ENCODE measurements at regions not wholly inside any gene's neighbourhood (a gene's known extent, or its start where the extent isn't known, plus 50 kb on each side); places are given as distances from the start of the nearest gene placed in this dataset.
A peak's percentile ranks its signal among the peaks of the same experiment; 100 is the strongest.
"Not testable (repeated sequence)": the region's sequence is repeated elsewhere in the genome, so short reads cannot be mapped to it uniquely, and the experiment has no call there.

DNA sequence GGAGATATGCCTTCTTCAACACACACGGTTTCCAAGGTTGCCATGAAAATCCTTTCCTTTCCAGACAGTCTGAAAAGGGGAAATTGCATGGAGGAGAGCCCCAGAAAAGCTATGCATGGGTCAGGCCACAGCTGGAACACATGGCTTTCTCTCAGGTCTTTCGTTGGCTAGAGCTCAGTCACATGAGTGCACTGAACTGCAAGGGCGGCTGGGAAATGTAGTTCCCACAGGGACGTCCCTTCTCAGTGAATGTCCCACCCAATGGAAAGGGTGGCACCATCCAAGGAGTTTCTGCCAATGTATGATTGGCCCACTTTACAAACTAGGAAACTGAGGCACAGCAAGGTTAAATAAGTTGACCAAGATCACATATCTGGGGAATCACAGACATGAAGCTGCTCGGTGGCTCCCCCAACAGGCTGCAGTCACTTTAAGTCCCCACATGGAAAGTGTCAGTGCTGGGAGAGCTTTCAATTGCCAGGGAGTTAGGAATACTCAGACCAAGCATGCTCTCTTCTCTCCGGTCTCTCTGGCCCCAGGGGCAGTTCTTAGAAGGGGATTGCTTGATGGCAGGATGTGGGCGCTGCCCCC, 571.3 kb downstream of the GLRX3 start:
- no peak overlapping the region for H3K27ac ChIP-seq (ENCODE audit: low read length)
- H3K27me3 ChIP-seq (ENCODE audit: control insufficient read depth, insufficient read depth), result no peaks in the 10 kb centered on the region
- 81% methylated on average over 7 of the region's 7 CpGs for WGBS
- no peak overlapping the region for H3K4me3 ChIP-seq (ENCODE audit: low read length)
- DNase-seq (no peak), ATAC-seq (no peak)
- no peaks in the 10 kb centered on the region for H3K4me1 ChIP-seq (ENCODE audit: control insufficient read depth, insufficient read depth, low read length)
- no peaks in the 10 kb centered on the region for H3K9me3 ChIP-seq (ENCODE audit: control insufficient read depth, low read length)
- intact Hi-C loops (cut with DNase I), result no loop called here

DNA sequence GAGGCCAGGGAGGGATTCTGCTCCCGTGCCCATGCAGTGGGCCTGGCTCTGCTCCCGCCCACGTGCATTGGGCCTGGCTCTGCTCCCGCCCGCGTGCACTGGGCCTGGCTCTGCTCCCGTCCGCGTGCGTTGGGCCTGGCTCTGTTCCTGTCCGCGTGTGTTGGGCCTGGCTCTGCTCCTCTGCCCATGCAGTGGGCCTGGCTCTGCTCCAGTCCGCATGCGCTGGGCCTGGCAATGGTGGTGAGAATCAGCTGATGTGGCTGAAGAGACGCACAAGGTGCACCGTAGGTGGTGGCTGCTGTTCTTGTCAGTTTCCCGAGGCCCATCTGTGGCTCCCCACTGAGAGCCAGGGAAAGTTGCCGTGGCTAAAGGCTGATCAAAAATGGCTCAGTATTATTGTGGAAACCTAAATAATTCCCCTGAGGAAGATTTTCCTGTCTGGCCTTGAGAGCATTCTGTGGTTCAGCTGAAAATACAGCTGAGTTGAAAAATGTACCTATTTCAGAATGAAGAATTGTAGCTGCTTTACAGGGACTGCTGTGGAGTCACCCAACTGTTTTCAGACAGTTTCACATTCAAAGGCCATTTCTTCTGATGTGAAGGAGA, 572.4 kb downstream of the GLRX3 start:
- no peaks in the 10 kb centered on the region for H3K4me1 ChIP-seq (ENCODE audit: control insufficient read depth, insufficient read depth, low read length)
- intact Hi-C loops (cut with DNase I), result no loop called here
- no peak overlapping the region for H3K4me3 ChIP-seq (ENCODE audit: low read length)
- no peak overlapping the region for H3K27ac ChIP-seq (ENCODE audit: low read length)
- H3K27me3 ChIP-seq (ENCODE audit: control insufficient read depth, insufficient read depth), result no peaks in the 10 kb centered on the region
- WGBS, result 82% methylated on average over 18 of the region's 18 CpGs
- no peaks in the 10 kb centered on the region for H3K9me3 ChIP-seq (ENCODE audit: control insufficient read depth, low read length)
- ATAC-seq (no peak), DNase-seq (no peak)

DNA sequence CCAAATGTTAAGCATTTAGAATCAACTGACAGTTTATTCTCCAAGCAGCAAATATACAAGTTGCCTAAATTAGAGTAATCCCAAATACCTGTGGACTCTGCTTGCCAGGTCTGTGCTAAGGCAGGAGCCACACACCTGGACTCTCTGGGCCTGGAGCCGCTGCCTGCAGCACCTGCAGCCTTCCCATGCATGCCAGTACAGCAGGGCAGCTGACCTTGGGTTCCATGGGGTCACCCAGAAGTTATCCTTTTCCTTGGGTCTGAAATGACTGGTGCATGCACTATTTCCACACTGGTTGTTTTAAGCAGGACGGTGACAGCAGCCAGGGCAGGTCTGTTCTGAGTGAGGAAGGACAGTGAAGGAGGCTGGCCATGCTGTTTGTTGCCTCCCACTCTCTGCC, 573.2 kb downstream of the GLRX3 start:
- no peak for ATAC-seq
- 62% methylated on average over 2 of the region's 2 CpGs for WGBS
- intact Hi-C loops (cut with DNase I), result no loop called here

DNA sequence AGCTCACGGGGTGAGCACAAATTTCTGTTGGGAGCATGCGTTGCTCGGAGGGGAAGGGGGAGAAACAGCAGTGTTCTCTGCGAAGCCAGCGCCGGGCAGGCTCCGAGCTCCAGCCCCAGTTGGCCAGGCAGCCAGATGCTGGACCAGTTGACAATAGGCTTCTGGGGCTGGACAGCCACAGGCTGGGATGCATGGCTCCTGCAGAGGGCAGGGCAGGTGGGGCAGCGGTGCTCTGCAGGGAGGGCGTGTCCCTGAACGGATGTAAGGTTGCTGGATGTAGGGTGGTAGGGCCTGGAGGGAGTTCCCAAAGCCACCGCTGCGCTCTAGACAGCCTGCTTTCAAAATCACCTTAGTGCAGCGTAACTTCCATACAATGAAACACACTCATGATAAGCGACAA, 574.9 kb downstream of the GLRX3 start:
- intact Hi-C loops (cut with DNase I), result no loop called here
- H3K4me1 ChIP-seq (ENCODE audit: control insufficient read depth, insufficient read depth, low read length), result no peaks in the 10 kb centered on the region

More for the DNA sequence above, 573.2 kb downstream of the GLRX3 start:
- no peaks in the 10 kb centered on the region for H3K4me1 ChIP-seq (ENCODE audit: control insufficient read depth, insufficient read depth, low read length)
- H3K9me3 ChIP-seq (ENCODE audit: control insufficient read depth, low read length), result no peaks in the 10 kb centered on the region
- H3K27me3 ChIP-seq (ENCODE audit: control insufficient read depth, insufficient read depth), result no peaks in the 10 kb centered on the region
- no peak for DNase-seq
- H3K4me3 ChIP-seq (ENCODE audit: low read length), result no peak overlapping the region
- no peak overlapping the region for H3K27ac ChIP-seq (ENCODE audit: low read length)

DNA sequence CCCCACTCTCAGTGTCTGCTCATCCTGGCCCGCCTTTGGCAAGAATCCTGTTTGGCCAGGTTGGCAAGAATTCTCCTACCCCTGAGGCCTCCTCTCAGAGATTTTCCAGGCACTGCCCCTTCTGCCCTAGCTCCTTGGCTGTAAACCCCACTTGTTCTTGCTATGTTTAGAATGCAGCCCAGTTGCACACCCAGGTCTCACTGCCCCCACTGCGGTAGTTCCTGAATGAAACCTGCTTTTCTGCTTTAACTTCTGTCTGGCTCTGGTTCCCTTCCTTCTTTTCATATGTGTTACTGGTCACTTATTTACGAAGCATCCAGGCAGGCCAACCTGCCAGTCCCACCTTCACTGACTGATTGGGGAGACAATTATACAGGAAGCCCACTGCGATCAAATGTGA, 576.9 kb downstream of the GLRX3 start:
- no peak overlapping the region for H3K27ac ChIP-seq (ENCODE audit: low read length)
- no peak overlapping the region for H3K4me3 ChIP-seq (ENCODE audit: low read length)
- no peaks in the 10 kb centered on the region for H3K27me3 ChIP-seq (ENCODE audit: control insufficient read depth, insufficient read depth)
- no peaks in the 10 kb centered on the region for H3K4me1 ChIP-seq (ENCODE audit: control insufficient read depth, insufficient read depth, low read length)
- intact Hi-C loops (cut with DNase I), result no loop called here
- no peak for ATAC-seq
- WGBS, result 79% methylated on average over 4 of the region's 4 CpGs
- no peaks in the 10 kb centered on the region for H3K9me3 ChIP-seq (ENCODE audit: control insufficient read depth, low read length)
- DNase-seq, result no peak

More for the DNA sequence above, 574.9 kb downstream of the GLRX3 start:
- Histone ChIP-seq H3K27ac (ENCODE audit: low read length) (no peak overlapping the region), H3K9me3 (ENCODE audit: control insufficient read depth, low read length) (no peaks in the 10 kb centered on the region), H3K27me3 (ENCODE audit: control insufficient read depth, insufficient read depth) (no peaks in the 10 kb centered on the region), H3K4me3 (ENCODE audit: low read length) (no peak overlapping the region)
- WGBS, result 78% methylated on average over 14 of the region's 14 CpGs
- ATAC-seq, result no peak
- no peak for DNase-seq

DNA sequence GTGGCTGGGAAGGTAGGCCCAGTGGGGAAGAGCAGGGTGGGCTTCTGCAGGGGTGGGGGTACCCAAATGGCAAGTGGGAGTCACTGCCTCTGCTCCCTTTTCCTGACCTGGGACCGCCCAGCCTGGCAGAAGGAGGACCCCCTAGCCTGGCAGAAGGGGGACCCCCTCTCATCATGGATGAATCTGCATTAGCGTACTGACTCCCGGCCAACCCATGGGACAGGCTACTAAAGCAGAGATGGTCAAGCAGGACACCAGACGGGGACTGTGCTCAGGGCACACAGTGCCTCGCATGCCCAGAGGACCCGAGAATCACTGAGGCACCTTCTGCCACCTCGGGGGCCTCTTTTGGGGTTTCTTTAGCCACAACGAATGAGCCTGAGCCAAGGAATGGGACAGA, 577.5 kb downstream of the GLRX3 start:
- WGBS, result 85% methylated on average over 8 of the region's 8 CpGs
- ATAC-seq, result no peak
- no peaks in the 10 kb centered on the region for H3K27me3 ChIP-seq (ENCODE audit: control insufficient read depth, insufficient read depth)

DNA sequence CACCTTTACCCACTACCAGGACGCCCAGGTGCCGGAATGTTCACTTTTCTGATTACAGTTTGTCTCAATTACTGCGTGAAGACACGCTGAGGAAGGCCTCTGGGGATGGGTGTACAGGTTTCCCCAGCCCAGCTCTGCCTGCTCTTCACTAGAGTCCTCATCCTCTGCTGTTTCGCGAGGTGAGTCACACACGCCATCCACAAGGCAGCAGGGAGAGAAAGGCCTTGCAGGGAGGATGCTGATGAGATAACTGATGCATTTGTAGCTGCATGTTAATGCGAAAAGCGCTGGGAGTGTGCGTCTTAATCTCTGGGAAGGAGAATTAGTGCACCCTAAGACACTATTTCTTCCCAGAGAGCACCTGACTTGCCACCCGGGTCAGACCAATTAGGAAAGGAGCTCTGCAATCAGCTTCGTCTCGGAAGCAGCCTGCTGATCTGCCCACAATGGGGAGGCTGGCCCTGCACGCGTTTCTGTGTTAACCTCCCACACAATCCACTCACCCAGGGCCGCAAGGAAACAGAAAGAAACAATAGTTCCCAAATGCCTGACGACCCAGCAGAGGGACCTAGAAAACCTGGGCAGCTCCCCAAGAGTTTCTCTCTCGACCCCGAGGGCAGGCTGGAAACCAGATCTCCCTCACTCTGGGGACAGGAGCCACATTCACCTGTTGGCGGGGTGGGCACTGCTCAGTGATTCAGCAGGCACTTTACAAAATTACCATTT, 578.7 kb downstream of the GLRX3 start:
- no peak overlapping the region for H3K4me3 ChIP-seq (ENCODE audit: low read length)
- 67% methylated on average over 20 of the region's 20 CpGs for WGBS
- DNase-seq (no peak), ATAC-seq (no peak)
- H3K27me3 ChIP-seq (ENCODE audit: control insufficient read depth, insufficient read depth), result no peaks in the 10 kb centered on the region
- no peaks in the 10 kb centered on the region for H3K4me1 ChIP-seq (ENCODE audit: control insufficient read depth, insufficient read depth, low read length)
- no peaks in the 10 kb centered on the region for H3K9me3 ChIP-seq (ENCODE audit: control insufficient read depth, low read length)
- intact Hi-C loops (cut with DNase I), result no loop called here
- H3K27ac ChIP-seq (ENCODE audit: low read length), result no peak overlapping the region

More for the DNA sequence above, 577.5 kb downstream of the GLRX3 start:
- Histone ChIP-seq H3K27ac (ENCODE audit: low read length) (no peak overlapping the region), H3K4me3 (ENCODE audit: low read length) (no peak overlapping the region), H3K4me1 (ENCODE audit: control insufficient read depth, insufficient read depth, low read length) (no peaks in the 10 kb centered on the region), H3K9me3 (ENCODE audit: control insufficient read depth, low read length) (no peaks in the 10 kb centered on the region)
- no peak for DNase-seq
- intact Hi-C loops (cut with DNase I), result no loop called here

DNA sequence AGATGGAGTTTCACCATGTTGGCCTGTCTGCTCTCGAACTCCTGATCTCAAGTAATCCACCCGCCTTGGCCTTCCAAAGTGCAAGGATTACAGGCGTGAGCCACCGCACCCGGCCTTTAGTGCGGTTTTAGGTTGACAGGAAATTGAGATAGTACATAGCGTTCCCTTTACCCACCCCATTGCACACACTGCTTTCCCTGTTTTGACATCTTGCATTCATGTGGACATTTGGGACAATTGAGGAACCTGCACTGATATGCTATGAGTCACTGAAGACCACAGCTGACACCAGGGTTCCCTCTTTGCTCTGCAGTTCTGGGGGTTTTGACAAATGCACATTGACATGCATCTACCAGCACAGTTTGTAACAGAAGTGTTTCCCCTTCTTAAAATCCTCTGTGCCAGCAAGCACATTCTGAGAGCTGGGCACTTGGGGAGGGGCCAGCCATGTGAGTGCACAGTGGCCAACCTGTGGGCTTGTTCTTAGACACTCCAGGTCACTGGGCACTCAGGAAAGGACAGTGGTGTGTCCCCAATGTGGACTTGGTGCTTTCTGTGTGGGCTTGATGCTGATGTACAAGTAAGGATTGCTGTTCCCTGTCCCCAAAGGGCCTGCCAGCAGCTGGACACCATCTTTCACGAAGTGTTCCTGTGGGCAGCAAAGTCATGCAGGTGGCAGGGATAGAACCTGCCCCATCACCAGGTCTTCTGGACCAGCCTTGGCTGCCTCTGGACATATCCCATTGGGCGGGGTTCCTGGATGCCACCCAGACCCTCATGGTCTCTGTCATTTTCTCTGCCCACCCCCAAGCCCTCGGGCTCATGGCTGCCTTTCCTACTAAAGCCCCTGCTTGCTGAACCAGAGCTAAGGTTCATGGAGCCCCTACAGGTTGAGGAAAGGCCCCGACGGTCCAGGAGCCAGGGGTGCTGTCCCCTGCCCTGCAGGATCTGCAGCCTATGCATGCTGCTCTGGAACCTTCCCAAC, 579.8 kb downstream of the GLRX3 start:
- peak in 1 of 2 donors; percentile 31 for ATAC-seq
- no peaks in the 10 kb centered on the region for H3K27me3 ChIP-seq (ENCODE audit: control insufficient read depth, insufficient read depth)
- WGBS, result 83% methylated on average over 12 of the region's 12 CpGs
- no peaks in the 10 kb centered on the region for H3K4me1 ChIP-seq (ENCODE audit: control insufficient read depth, insufficient read depth, low read length)
- intact Hi-C loops (cut with DNase I), result no loop called here
- no peak overlapping the region for H3K4me3 ChIP-seq (ENCODE audit: low read length)
- H3K9me3 ChIP-seq (ENCODE audit: control insufficient read depth, low read length), result no peaks in the 10 kb centered on the region
- H3K27ac ChIP-seq (ENCODE audit: low read length), result no peak overlapping the region
- DNase-seq, result no peak

DNA sequence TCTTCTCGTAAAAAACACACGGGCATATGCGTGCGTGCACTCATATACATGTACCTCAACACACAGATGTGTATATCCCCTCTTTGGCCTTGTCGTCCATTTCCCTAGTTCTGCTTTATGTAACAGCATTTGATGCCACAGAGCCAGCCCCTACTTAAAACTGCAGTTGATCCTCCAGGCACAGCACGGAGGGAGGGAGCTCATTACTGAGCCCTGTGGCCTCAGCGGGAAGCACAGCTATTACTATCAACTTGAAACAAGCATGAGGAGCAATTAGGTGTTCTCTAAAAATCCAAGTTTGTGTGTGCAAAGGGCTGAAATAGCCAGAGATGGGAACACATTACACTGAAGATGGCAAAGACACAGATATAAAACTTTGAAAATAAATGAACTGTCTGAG, 580.9 kb downstream of the GLRX3 start:
- no peak for ATAC-seq
- H3K9me3 ChIP-seq (ENCODE audit: control insufficient read depth, low read length), result no peaks in the 10 kb centered on the region
- 75% methylated on average over 7 of the region's 7 CpGs for WGBS
- H3K4me1 ChIP-seq (ENCODE audit: control insufficient read depth, insufficient read depth, low read length), result no peaks in the 10 kb centered on the region
- H3K4me3 ChIP-seq (ENCODE audit: low read length), result no peak overlapping the region
- intact Hi-C loops (cut with DNase I), result no loop called here
- H3K27ac ChIP-seq (ENCODE audit: low read length), result no peak overlapping the region
- no peak for DNase-seq
- no peaks in the 10 kb centered on the region for H3K27me3 ChIP-seq (ENCODE audit: control insufficient read depth, insufficient read depth)

DNA sequence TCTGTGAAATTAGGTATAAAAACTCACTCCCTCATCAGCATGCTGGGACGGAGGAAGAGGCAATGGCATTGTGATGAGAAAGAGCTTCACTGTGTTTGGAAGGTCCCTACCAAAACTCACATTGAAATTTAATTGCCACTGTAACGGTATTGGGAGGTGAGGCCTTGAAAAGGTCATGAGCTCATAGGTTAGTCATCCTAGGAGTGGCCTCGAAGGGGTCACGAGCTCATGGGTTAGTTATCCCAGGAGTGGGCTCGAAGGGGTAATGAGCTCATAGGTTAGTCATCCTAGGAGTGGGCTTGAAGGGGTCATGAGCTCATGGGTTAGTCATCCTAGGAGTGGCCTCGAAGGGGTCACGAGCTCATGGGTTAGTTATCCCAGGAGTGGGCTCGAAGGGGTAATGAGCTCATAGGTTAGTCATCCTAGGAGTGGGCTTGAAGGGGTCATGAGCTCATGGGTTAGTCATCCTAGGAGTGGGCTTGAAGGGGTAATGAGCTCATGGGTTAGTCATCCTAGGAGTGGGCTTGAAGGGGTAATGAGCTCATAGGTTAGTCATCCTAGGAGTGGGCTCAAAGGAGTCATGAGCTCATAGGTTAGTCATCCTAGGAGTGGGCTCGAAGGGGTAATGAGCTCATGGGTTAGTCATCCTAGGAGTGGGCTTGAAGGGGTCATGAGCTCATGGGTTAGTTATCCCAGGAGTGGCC, 582.7 kb downstream of the GLRX3 start:
- H3K27ac ChIP-seq (ENCODE audit: low read length); DNase-seq; intact Hi-C loops (cut with DNase I); H3K4me1 ChIP-seq (ENCODE audit: control insufficient read depth, insufficient read depth, low read length); H3K9me3 ChIP-seq (ENCODE audit: control insufficient read depth, low read length); ATAC-seq; H3K4me3 ChIP-seq (ENCODE audit: low read length); H3K27me3 ChIP-seq (ENCODE audit: control insufficient read depth, insufficient read depth): not testable (repeated sequence)
- WGBS, result 68% methylated on average over 9 of the region's 9 CpGs
